IMR-90 (cell line): ENCODE measurements at regions not wholly inside any gene's neighbourhood (a gene's known extent, or its start where the extent isn't known, plus 50 kb on each side); places are given as distances from the start of the nearest gene placed in this dataset.

Experiments
- ATAC-seq: fragments of 200-7000 bp; cut with Tn5 transposase; 2 replicates; pipeline ENCODE4 v1.9.1; 2020; ENCODE audit warnings: low read depth, mild to moderate bottlenecking, moderate library complexity
- BruUV-seq: library from RNA; stranded (reverse); fragments of 400-500 nt; replicated peaks from 2 replicates; lab custom pipeline; 2021; lab: Mats Ljungman, UMichigan
- CTCF ChIA-PET: fragments of 300-600 bp; formaldehyde crosslinking; extraction: SDS; loops from one replicate; lab custom pipeline; 2021; ENCODE audit warnings: antibody characterized with exemption; lab: Yijun Ruan, JAX
- POLR2A ChIA-PET: fragments of 300-600 bp; sonication (Branson Sonifier 250); formaldehyde crosslinking; loops from one replicate; lab custom pipeline; 2022; ENCODE audit warnings: antibody characterized with exemption; ENCODE audit not compliant: unreplicated experiment; lab: Charles Lee
- DNase-seq: peaks from one replicate; pipeline ENCODE4 v3.0.0; 2013
- H2AFZ ChIP-seq: replicated peaks from 2 replicates; pipeline ENCODE3; 2013; ENCODE audit warnings: low read length, mild to moderate bottlenecking; ENCODE audit not compliant: poor library complexity
- H2AK5ac ChIP-seq: 2 replicates; pipeline ENCODE4 v1.6.1; 2013; ENCODE audit warnings: low read depth, low read length, inconsistent platforms
- H2AK9ac ChIP-seq: replicated peaks from 2 replicates; pipeline ENCODE3; 2013; ENCODE audit warnings: mild to moderate bottlenecking, low read depth, low read length, moderate library complexity; ENCODE audit not compliant: poor library complexity
- H2BK120ac ChIP-seq: 2 replicates; pipeline ENCODE4 v1.6.1; 2013; ENCODE audit warnings: low read depth, low read length, inconsistent platforms
- H2BK15ac ChIP-seq: 3 replicates; pipeline ENCODE4 v1.6.1; 2013; ENCODE audit warnings: low read depth, low read length, inconsistent platforms
- H2BK20ac ChIP-seq: 2 replicates; pipeline ENCODE4 v1.6.1; 2013; ENCODE audit warnings: low read depth, mild to moderate bottlenecking, inconsistent platforms, low read length, moderate library complexity
- H2BK5ac ChIP-seq: 2 replicates; pipeline ENCODE4 v1.6.1; 2013; ENCODE audit warnings: mild to moderate bottlenecking, low read depth, low read length, inconsistent platforms; ENCODE audit not compliant: poor library complexity, severe bottlenecking
- H3K14ac ChIP-seq: replicated peaks from 2 replicates; pipeline ENCODE4 v1.6.1; 2013; ENCODE audit warnings: low read depth, low read length, inconsistent platforms
- H3K18ac ChIP-seq: 2 replicates; pipeline ENCODE4 v1.6.1; 2013; ENCODE audit warnings: low read depth, low read length, control low read depth
- H3K23ac ChIP-seq: 2 replicates; pipeline ENCODE4 v1.6.1; 2013; ENCODE audit warnings: low read depth, low read length, inconsistent platforms
- H3K27ac ChIP-seq: 2 replicates; pipeline ENCODE4 v1.5.1; 2013; ENCODE audit warnings: mild to moderate bottlenecking, control low read depth, low read length; ENCODE audit not compliant: insufficient read depth
- H3K27me3 ChIP-seq: 2 replicates; pipeline ENCODE4 v1.6.1; 2013; ENCODE audit warnings: low read length; ENCODE audit not compliant: control insufficient read depth, insufficient read depth
- H3K36me3 ChIP-seq: 2 replicates; pipeline ENCODE4 v1.6.1; 2013; ENCODE audit warnings: low read length, mixed read lengths; ENCODE audit not compliant: control insufficient read depth, insufficient read depth
- H3K4ac ChIP-seq: 2 replicates; pipeline ENCODE4 v1.6.1; 2013; ENCODE audit warnings: low read depth, low read length, inconsistent platforms
- H3K4me1 ChIP-seq: 2 replicates; pipeline ENCODE4 v1.6.1; 2013; ENCODE audit warnings: low read length, mixed read lengths; ENCODE audit not compliant: control insufficient read depth, insufficient read depth
- H3K4me2 ChIP-seq: 2 replicates; pipeline ENCODE4 v1.6.1; 2013; ENCODE audit warnings: low read depth, mild to moderate bottlenecking, control low read depth, low read length, moderate library complexity
- H3K4me3 ChIP-seq: 2 replicates; pipeline ENCODE4 v1.5.1; 2013; ENCODE audit warnings: low read depth, mild to moderate bottlenecking, control low read depth, low read length, moderate library complexity; ENCODE audit not compliant: insufficient read depth
- H3K56ac ChIP-seq: 2 replicates; pipeline ENCODE4 v1.6.1; 2013; ENCODE audit warnings: low read length, inconsistent platforms; ENCODE audit not compliant: insufficient read depth; ENCODE audit errors: extremely low read depth
- H3K79me1 ChIP-seq, 2 experiments: 2 replicates each; pipeline ENCODE4 v1.6.1; 2013; ENCODE audit warnings: low read length in 2 of 2, inconsistent platforms in 1 of 2, low read depth in 1 of 2
- H3K9ac ChIP-seq: 2 replicates; pipeline ENCODE4 v1.6.1; 2013; ENCODE audit warnings: low read depth, low read length, control low read depth
- H3K9me1 ChIP-seq: 2 replicates; pipeline ENCODE4 v1.6.1; 2013; ENCODE audit warnings: low read length, inconsistent platforms; ENCODE audit not compliant: insufficient read depth
- H3K9me3 ChIP-seq: 2 replicates; pipeline ENCODE4 v1.6.1; 2013; ENCODE audit warnings: low read length; ENCODE audit not compliant: control insufficient read depth, insufficient read depth
- H4K20me1 ChIP-seq: 2 replicates; pipeline ENCODE4 v1.6.1; 2013; ENCODE audit warnings: low read length, inconsistent platforms; ENCODE audit not compliant: insufficient read depth
- H4K5ac ChIP-seq: 2 replicates; pipeline ENCODE4 v1.6.1; 2013; ENCODE audit warnings: mild to moderate bottlenecking, low read depth, low read length, control low read depth
- H4K8ac ChIP-seq, 2 experiments: 2 replicates each; pipeline ENCODE4 v1.6.1; 2013; ENCODE audit warnings: low read depth in 2 of 2, low read length in 2 of 2, control low read depth in 1 of 2, inconsistent platforms in 1 of 2
- H4K91ac ChIP-seq: 2 replicates; pipeline ENCODE4 v1.6.1; 2013; ENCODE audit warnings: low read depth, low read length, inconsistent platforms; ENCODE audit not compliant: insufficient read depth
- BHLHE40 ChIP-seq: fragments of 150-350 bp; IDR thresholded peaks from 2 replicates; pipeline ENCODE4 v1.6.1; 2016; ENCODE audit warnings: mild to moderate bottlenecking, low read depth, low read length
- CEBPB ChIP-seq: IDR thresholded peaks from 2 replicates; pipeline ENCODE4 v1.6.1; 2012; ENCODE audit warnings: low read depth, low read length, improper control_type of control experiment
- CHD1 ChIP-seq: IDR thresholded peaks from 2 replicates; pipeline ENCODE4 v1.6.1; 2012; ENCODE audit warnings: low read depth, low read length, improper control_type of control experiment
- FOS ChIP-seq: fragments of 150-350 bp; IDR thresholded peaks from 2 replicates; pipeline ENCODE4 v1.6.1; 2016; ENCODE audit warnings: low read depth, low read length
- MAFK ChIP-seq: IDR thresholded peaks from 2 replicates; pipeline ENCODE4 v1.6.1; 2012; ENCODE audit warnings: low read depth, low read length, improper control_type of control experiment
- MAZ ChIP-seq: IDR thresholded peaks from 2 replicates; pipeline ENCODE4 v1.6.1; 2012; ENCODE audit warnings: low read depth, mild to moderate bottlenecking, low read length, improper control_type of control experiment, moderate library complexity, borderline replicate concordance
- MXI1 ChIP-seq: IDR thresholded peaks from 2 replicates; pipeline ENCODE4 v1.6.1; 2012; ENCODE audit warnings: low read depth, mild to moderate bottlenecking, low read length, moderate library complexity, borderline replicate concordance
- NFE2L2 ChIP-seq: fragments of 150-350 bp; IDR thresholded peaks from 2 replicates; pipeline ENCODE4 v1.6.1; 2016; ENCODE audit warnings: low read depth, mild to moderate bottlenecking, low read length
- POLR2A ChIP-seq: IDR thresholded peaks from 2 replicates; pipeline ENCODE4 v1.6.1; 2012; ENCODE audit warnings: mild to moderate bottlenecking, low read depth, low read length
- RAD21 ChIP-seq: IDR thresholded peaks from 2 replicates; pipeline ENCODE4 v1.6.1; 2012; ENCODE audit warnings: low read length, improper control_type of control experiment
- RCOR1 ChIP-seq: IDR thresholded peaks from 2 replicates; pipeline ENCODE4 v1.6.1; 2012; ENCODE audit warnings: mild to moderate bottlenecking, low read length, improper control_type of control experiment; ENCODE audit not compliant: insufficient replicate concordance
- RFX5 ChIP-seq: IDR thresholded peaks from 2 replicates; pipeline ENCODE4 v1.8.0; 2012; ENCODE audit warnings: low read depth, mild to moderate bottlenecking, low read length, moderate library complexity
- SMC3 ChIP-seq: fragments of 150-350 bp; IDR thresholded peaks from 2 replicates; pipeline ENCODE4 v1.6.1; 2016; ENCODE audit warnings: low read depth, mild to moderate bottlenecking, antibody characterized with exemption, low read length, moderate library complexity
- WGBS, 2 experiments: methylation state at CpG; one replicate each; pipeline versions ENCODE4 v1.1.5 to v1.1.7; 2013; ENCODE audit warnings: missing lambda C conversion rate in 2 of 2; ENCODE audit not compliant: insufficient read length in 1 of 2; ENCODE audit errors: extremely low coverage in 2 of 2; 5-methylcytosine and 5-hydroxymethylcytosine counted together
- dilution Hi-C: fragments of 300-500 bp; cut with HindIII; formaldehyde crosslinking; loops from one replicate; pipeline ENCODE4 v1.14.3; 2018; ENCODE audit warnings: low sequenced_read_pairs; ENCODE audit not compliant: unreplicated experiment
- in situ Hi-C: fragments of 300-500 bp; cut with MboI; formaldehyde crosslinking; loops from 3 replicates; pipeline ENCODE4 v1.14.3; 2019; ENCODE audit warnings: low sequenced_read_pairs, inconsistent platforms, mixed read lengths
- intact Hi-C: fragments of 100-400 bp; cut with micrococcal nuclease; formaldehyde crosslinking; loops from 2 replicates; pipeline ENCODE4 v1.10.0; 2022
- TF ChIP-seq, protein P1 (sequence below): fragments of 150-350 bp; IDR thresholded peaks from 2 replicates; pipeline ENCODE4 v1.6.1; 2016; ENCODE audit warnings: low read depth, mild to moderate bottlenecking, low read length, moderate library complexity, borderline replicate concordance
- TF ChIP-seq, protein P2 (sequence below): fragments of 150-350 bp; IDR thresholded peaks from 2 replicates; pipeline ENCODE4 v1.6.1; 2017; ENCODE audit warnings: mild to moderate bottlenecking, antibody characterized with exemption, low read length, low read depth
- TF ChIP-seq, protein P3 (sequence below): conservative IDR thresholded peaks from 2 replicates; pipeline ENCODE4 v1.5.1; 2012; ENCODE audit warnings: mild to moderate bottlenecking, low read depth, low read length, improper control_type of control experiment

DNA sequence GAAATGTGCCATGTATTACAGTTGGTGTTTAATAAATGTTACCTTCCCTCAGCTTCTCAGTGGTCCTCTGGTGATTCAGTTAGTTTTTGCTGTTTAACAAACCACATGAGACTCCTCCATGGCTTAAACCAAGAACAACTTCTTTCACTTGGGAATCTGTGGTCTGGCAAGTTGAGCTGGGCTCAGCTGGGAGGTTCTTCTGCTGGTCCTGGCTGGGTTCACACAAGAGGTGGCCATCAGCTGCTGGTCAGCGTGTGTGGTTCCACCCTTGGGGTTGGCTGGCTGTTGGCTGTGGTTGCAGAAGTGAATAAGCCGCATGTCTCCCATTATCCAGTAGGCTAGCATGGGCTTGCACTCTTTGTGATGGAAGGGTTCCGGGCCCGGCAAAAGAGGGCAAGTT, 160.5 kb downstream of the MIAT start:
- intact Hi-C loops = no loop called here
- H2AK9ac ChIP-seq = no peak overlapping the region
- no peak overlapping the region for H3K4me2 ChIP-seq

More for the DNA sequence above, 160.5 kb downstream of the MIAT start:
- ChIA-PET POLR2A (no interaction called here), CTCF (no interaction called here)
- Histone ChIP-seq H3K9me3 (peaks cover 14% of the 10 kb centered on the region), H4K91ac (no peak overlapping the region), H3K9me1 (no peaks in the 10 kb centered on the region; the same call in 1 of the 2 replicates), H2AK5ac (no peak overlapping the region), H3K27me3 (peaks cover 16% of the 10 kb centered on the region), H3K4me3 (no peak overlapping the region), H4K20me1 (no peaks in the 10 kb centered on the region), H2BK20ac (no peak overlapping the region), H3K9ac (no peak overlapping the region), H4K5ac (no peak overlapping the region), H3K36me3 (no peaks in the 10 kb centered on the region), H3K79me1 (no peaks in the 10 kb centered on the region), H3K14ac (no peak overlapping the region), H2BK120ac (no peak overlapping the region), H2AFZ (no peak overlapping the region), H3K56ac (no peak overlapping the region), H2BK15ac (no peak overlapping the region), H4K8ac (no peak overlapping the region), H3K4ac (no peak overlapping the region), H2BK5ac (no peak overlapping the region), H3K27ac (no peak overlapping the region), H3K18ac (no peak overlapping the region), H3K4me1 (no peaks in the 10 kb centered on the region), H3K23ac (no peak overlapping the region)
- TF ChIP-seq POLR2A (no peak), NFE2L2 (no peak), BHLHE40 (no peak), CEBPB (no peak), MXI1 (no peak), CHD1 (no peak), MAZ (no peak), MAFK (no peak), FOS (no peak), RFX5 (no peak), SMC3 (no peak), RCOR1 (no peak), RAD21 (no peak)
- TF ChIP-seq, protein P1, sequence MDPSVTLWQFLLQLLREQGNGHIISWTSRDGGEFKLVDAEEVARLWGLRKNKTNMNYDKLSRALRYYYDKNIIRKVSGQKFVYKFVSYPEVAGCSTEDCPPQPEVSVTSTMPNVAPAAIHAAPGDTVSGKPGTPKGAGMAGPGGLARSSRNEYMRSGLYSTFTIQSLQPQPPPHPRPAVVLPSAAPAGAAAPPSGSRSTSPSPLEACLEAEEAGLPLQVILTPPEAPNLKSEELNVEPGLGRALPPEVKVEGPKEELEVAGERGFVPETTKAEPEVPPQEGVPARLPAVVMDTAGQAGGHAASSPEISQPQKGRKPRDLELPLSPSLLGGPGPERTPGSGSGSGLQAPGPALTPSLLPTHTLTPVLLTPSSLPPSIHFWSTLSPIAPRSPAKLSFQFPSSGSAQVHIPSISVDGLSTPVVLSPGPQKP = no peak
- TF ChIP-seq, protein P2, sequence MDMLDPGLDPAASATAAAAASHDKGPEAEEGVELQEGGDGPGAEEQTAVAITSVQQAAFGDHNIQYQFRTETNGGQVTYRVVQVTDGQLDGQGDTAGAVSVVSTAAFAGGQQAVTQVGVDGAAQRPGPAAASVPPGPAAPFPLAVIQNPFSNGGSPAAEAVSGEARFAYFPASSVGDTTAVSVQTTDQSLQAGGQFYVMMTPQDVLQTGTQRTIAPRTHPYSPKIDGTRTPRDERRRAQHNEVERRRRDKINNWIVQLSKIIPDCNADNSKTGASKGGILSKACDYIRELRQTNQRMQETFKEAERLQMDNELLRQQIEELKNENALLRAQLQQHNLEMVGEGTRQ = no peak
- TF ChIP-seq, protein P3, sequence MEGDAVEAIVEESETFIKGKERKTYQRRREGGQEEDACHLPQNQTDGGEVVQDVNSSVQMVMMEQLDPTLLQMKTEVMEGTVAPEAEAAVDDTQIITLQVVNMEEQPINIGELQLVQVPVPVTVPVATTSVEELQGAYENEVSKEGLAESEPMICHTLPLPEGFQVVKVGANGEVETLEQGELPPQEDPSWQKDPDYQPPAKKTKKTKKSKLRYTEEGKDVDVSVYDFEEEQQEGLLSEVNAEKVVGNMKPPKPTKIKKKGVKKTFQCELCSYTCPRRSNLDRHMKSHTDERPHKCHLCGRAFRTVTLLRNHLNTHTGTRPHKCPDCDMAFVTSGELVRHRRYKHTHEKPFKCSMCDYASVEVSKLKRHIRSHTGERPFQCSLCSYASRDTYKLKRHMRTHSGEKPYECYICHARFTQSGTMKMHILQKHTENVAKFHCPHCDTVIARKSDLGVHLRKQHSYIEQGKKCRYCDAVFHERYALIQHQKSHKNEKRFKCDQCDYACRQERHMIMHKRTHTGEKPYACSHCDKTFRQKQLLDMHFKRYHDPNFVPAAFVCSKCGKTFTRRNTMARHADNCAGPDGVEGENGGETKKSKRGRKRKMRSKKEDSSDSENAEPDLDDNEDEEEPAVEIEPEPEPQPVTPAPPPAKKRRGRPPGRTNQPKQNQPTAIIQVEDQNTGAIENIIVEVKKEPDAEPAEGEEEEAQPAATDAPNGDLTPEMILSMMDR = no peak
- BruUV-seq = no TSS peak
- in situ Hi-C loops (no loop called here), dilution Hi-C loops (no loop called here)
- DNase-seq = no peak
- no peak for ATAC-seq
- WGBS, 2 experiments = 25% methylated on average over 1 of the region's 4 CpGs; no CpG with 5 or more reads in 1 of the 2 experiments
